Suppressor macrophage treated with lipopolysaccharide for 4 hours (primary cell): ENCODE measurements at regions not wholly inside any gene's neighbourhood (a gene's known extent, or its start where the extent isn't known, plus 50 kb on each side); places are given as distances from the start of the nearest gene placed in this dataset.
"Not testable (repeated sequence)": the region's sequence is repeated elsewhere in the genome, so short reads cannot be mapped to it uniquely, and the experiment has no call there.

Experiments used
- DNase-seq: peaks from one replicate; pipeline ENCODE4 v3.0.0-alpha.2; 2020

DNA sequence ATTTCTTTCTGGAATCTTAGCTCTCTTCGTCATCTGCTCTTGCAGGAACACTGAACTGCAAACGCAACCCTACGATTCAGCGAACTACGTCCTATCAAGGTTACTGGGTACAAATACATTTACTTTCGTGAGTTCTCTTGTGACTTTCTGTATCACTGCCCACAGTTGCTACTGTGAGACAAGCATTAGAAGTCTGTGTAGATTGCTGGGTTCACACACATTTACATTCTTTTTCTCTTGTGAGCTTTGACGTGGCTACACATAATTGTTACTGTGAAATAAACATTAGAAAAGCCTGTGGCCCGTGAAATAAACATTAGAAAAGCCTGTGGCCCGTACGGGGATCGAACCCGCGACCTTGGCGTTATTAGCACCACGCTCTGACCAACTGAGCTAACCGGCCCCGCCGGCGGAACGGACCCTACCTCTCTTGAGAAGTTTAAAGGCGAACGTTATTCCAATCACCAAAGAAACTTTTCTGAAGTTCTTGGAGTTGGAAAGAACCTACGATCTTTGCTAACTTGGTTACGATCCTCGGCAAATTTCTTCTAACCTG, 61.2 kb upstream of the ZNF322 start:
- not testable (repeated sequence) for DNase-seq

- DNase-seq = not testable (repeated sequence)
Measured at GRCh38 chr6:26730019-26730766, 70.6 kb upstream of the ZNF322 start.

- DNase-seq = not testable (repeated sequence)
Measured at GRCh38 chr6:26734776-26735472, 75.4 kb upstream of the ZNF322 start.

DNA sequence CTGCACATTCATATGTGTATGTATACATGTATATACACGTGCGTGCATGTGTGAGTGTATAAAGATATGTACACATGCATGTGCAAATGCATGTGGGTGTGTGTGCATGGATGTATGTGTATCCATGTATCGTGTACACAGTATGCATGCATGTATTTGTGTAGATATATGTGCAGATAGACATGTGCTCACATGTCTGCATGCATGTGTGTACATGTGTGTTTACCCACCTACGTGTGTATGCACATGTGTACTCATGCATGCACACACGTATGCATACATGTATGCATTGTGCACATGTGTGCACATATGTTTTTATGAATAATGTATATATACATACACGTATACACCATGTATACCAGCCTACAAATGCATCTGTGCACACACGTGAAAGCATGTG, 80.3 kb upstream of the ZNF322 start:
- no peak for DNase-seq

- DNase-seq = no peak
Measured at GRCh38 chr6:26743157-26743821, 83.7 kb upstream of the ZNF322 start.

- no peak for DNase-seq
Measured at GRCh38 chr6:26743941-26744699, 84.6 kb upstream of the ZNF322 start.

DNA sequence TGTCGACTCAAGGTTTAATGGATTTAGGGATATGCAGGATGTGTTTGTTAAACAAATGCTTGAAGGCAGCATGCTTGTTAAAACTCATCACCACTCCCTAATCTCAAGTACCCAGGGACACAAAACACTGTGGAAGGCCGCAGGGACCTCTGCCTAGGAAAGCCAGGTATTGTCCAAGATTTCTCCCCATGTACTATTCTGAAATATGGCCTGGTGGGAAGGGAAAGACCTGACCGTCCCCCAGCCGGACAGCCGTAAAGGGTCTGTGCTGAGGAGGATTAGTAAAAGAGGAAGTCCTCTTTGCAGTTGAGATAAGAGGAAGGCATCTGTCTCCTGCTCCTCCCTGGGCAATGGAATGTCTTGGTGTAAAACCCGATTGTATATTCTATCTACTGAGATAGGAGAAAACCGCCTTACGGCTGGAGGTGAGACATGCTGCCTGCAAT, 85.3 kb upstream of the ZNF322 start:
- DNase-seq = not testable (repeated sequence)

DNA sequence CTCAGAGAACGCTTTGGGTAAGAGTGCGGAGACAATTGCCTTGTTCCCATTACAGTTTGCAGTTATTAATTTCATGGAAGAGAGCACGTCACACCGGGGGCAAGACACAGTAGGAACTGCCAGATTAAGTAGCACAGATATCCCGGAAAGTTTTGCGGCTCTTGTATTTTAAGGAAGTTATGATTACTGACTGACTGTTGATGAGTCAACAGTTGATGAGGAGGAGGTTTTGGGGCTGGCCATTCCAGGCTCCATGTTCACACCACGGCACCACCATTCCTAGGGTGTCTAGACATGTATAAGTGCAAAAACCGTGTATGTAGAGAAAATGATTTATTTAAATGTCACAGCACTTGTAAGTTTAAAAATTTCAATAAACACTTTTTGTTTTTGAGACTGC, 86.4 kb upstream of the ZNF322 start:
- DNase-seq = not testable (repeated sequence)

DNA sequence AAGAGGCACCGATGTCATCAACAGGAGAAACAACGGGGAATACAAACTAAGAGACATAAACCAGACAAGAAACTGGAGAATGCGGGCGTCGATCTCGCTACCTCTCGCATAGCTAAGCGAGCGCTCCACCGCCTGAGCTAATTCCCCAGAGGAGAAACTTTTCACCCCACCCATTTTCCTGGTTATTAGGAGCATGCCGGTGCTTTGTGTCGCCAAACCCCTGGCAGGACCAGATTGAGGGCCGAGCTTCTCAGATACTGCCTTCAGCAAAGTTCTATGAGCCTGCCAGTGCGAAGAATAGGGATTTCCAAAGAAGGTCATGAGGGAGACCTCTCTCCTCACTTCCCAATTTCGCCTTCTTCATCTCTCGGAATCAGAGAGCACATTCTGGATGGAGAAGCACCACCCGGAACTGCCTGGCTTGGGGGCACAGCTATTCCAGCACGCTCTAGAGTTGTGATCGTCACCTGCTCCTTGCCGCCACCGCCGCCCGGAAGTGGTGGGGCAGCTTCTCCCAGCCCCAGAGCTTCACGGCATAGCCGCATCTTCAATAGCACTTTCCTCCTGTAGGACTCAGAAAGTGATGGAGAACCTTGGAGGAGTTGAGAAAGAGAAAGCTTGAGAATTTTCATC, 89.7 kb upstream of the ZNF322 start:
- not testable (repeated sequence) for DNase-seq

- DNase-seq = not testable (repeated sequence)
Measured at GRCh38 chr6:26749759-26750126, 90.2 kb upstream of the ZNF322 start.

GRCh38 chr6:26754212-26754611, 94.7 kb upstream of the ZNF322 start:
- DNase-seq = no peak

DNA sequence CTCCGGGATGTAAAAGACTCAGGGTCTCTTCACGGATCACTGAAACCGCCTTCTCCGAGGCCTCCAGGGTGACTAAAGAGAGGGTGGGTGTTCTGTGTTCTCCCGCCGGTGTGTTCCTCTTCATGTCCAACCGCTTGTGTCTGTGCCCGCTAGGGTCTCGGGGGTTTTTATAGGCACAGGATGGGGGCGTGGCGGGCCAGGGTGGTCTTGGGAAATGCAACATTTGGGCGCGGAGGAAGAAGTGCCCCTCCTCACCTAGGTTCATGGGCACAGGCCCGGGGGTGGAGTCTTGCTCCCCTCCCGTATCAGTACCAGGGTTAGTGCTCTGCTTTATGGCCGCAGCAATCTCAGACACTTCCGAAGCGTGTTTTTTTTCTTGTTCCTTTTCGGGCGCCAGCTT, 95.3 kb upstream of the ZNF322 start:
- DNase-seq = not testable (repeated sequence)

- not testable (repeated sequence) for DNase-seq
Measured at GRCh38 chr6:26756067-26756805, 96.7 kb upstream of the ZNF322 start.

GRCh38 chr6:26766203-26766902, 106.8 kb upstream of the ZNF322 start:
- DNase-seq = not testable (repeated sequence)

- not testable (repeated sequence) for DNase-seq
Measured at GRCh38 chr6:26770941-26771666, 111.6 kb upstream of the ZNF322 start.

- DNase-seq = not testable (repeated sequence)
Measured at GRCh38 chr6:26773414-26773813, 113.9 kb upstream of the ZNF322 start.

- DNase-seq = not testable (repeated sequence)
Measured at GRCh38 chr6:26780563-26780962, 121.0 kb upstream of the ZNF322 start.

DNA sequence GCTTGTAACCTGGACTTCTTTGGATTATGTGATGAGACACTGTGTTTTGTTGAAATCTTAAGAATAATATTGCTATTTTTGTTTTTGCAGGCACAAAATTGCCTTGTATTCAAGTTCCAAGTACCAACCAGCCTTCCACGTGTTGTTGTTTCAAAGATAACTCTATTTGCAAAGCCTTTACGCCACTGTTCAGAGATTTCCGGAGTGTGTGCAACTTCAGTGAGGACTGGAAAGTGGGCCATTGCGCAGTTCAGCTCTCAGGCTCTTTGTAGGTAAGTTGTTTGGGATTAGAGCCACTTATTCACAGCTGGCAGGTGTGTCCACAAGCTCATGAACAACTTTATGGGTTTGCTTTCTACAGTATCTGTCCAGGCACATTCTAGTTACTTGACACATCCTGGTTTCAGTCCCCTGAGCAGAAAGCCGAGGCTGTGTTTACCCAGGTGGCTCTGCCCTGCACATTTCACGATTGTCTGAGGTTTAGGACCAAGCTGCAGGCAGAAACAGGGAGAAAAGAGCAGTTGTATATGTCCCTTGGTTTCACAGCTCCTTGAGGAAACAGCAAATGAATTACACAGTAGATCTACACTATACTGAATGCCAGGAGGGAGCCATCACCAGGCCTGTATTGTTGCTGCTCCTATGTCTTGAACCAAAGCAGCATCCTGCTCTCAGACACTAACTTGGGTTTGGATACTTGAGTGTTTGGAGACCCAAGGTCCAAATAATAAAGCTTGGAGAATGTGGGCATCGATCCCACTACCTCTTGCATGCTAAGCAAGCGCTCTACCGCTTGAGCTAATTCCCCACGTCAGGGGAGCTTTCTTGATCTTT, 136.1 kb upstream of the ZNF322 start:
- DNase-seq = not testable (repeated sequence)
